ENCODE measurements at regions not wholly inside any gene's neighbourhood (a gene's known extent, or its start where the extent isn't known, plus 50 kb on each side); places are given as distances from the start of the nearest gene placed in this dataset.

DNA sequence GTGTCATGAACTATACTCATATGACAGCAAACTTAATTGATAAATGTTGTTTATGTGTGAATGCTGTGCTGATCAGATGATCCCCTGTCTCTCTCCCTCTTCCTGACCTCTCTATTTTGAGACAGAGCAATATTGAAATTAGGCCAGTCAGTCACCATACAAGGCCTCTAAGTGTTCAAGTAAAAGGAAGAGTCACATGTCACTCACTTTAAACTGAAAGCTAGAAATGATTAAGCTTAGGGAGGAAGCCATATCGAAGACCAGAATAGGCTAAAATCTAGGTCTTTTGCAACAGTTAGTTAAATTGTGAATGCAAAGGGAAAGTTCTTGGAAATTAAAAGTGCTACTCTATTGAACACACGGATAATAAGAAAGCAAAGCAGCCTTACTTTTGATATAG, 498.6 kb downstream of the ZPLD1 start:
- TF ChIP-seq USF2 (IDR thresholded peaks at IDR 0.05), result no peak
- no peak for TF ChIP-seq PBX3 (IDR thresholded peaks at IDR 0.05)
- TF ChIP-seq CTCF (IDR thresholded peaks at IDR 0.05), result no peak
- TF ChIP-seq CBX8 (IDR thresholded peaks at IDR 0.05), result no peak
- no peak for TF ChIP-seq MAZ (IDR thresholded peaks at IDR 0.05; ENCODE audit: borderline replicate concordance, low read depth, low read length)
- no peak for TF ChIP-seq CHD4 (IDR thresholded peaks at IDR 0.05; ENCODE audit: borderline replicate concordance)
- TF ChIP-seq RARB (CRISPR knock-in tag; IDR thresholded peaks at IDR 0.05), result no peak
- TF ChIP-seq SMC3 (IDR thresholded peaks at IDR 0.05), result no peak
- TF ChIP-seq JUN (IDR thresholded peaks at IDR 0.05), result no peak
- TF ChIP-seq POLR2A (IDR thresholded peaks at IDR 0.05; ENCODE audit: low read length), result no peak
- TF ChIP-seq HMGXB4 (CRISPR knock-in tag; IDR thresholded peaks at IDR 0.05; ENCODE audit: borderline replicate concordance), result no peak
- no peak for TF ChIP-seq CHD2 (IDR thresholded peaks at IDR 0.05; ENCODE audit: low read length, partially characterized antibody)
- no peak for TF ChIP-seq EHMT2 (IDR thresholded peaks at IDR 0.05; ENCODE audit: low read depth)

All from A549 (cell line).